ENCODE measurements at regions not wholly inside any gene's neighbourhood (a gene's known extent, or its start where the extent isn't known, plus 50 kb on each side); places are given as distances from the start of the nearest gene placed in this dataset.

DNA sequence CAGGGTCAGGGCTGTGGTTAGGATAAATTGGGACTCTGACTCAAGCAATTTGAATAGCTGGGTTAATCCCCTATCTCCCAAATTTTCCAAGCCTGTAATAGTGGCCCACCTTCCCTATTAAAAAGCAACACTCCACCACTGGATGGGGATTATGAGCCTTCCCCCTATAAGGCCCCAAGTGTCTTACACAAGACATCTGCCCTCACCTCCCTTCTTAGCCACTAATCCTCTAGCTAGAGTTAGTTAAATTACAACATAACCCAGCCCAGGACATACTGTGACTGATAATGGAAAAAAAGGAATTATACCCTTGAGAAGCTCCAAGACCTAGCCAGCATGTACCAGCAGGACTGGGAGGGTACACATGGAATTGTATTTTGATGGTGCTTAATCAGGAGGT, 190.4 kb downstream of the NRP2 start:
- TF ChIP-seq, protein P1, sequence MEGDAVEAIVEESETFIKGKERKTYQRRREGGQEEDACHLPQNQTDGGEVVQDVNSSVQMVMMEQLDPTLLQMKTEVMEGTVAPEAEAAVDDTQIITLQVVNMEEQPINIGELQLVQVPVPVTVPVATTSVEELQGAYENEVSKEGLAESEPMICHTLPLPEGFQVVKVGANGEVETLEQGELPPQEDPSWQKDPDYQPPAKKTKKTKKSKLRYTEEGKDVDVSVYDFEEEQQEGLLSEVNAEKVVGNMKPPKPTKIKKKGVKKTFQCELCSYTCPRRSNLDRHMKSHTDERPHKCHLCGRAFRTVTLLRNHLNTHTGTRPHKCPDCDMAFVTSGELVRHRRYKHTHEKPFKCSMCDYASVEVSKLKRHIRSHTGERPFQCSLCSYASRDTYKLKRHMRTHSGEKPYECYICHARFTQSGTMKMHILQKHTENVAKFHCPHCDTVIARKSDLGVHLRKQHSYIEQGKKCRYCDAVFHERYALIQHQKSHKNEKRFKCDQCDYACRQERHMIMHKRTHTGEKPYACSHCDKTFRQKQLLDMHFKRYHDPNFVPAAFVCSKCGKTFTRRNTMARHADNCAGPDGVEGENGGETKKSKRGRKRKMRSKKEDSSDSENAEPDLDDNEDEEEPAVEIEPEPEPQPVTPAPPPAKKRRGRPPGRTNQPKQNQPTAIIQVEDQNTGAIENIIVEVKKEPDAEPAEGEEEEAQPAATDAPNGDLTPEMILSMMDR (IDR thresholded peaks at IDR 0.05): no peak
- no peak for TF ChIP-seq POLR2A (IDR thresholded peaks at IDR 0.05)

Data from lower leg skin (tissue), 3 donors.